ENCODE measurements at regions not wholly inside any gene's neighbourhood (a gene's known extent, or its start where the extent isn't known, plus 50 kb on each side); places are given as distances from the start of the nearest gene placed in this dataset.

GRCh38 chr13:104320446-104320845 lies 1254.2 kb upstream of the SLC10A2 start:
- H3K4me3 ChIP-seq (ENCODE audit: severe bottlenecking), result no peak overlapping the region
- no peak for DNase-seq (ENCODE audit: low spot score)
- TF ChIP-seq CTCF (IDR thresholded peaks at IDR 0.05; ENCODE audit: poor library complexity, severe bottlenecking), result no peak
- ATAC-seq (ENCODE audit: low read depth), result no peak
- no peaks in the 10 kb centered on the region for H3K36me3 ChIP-seq (ENCODE audit: low read depth)
- peaks cover 12% of the 10 kb centered on the region for H3K4me1 ChIP-seq (ENCODE audit: insufficient read depth, poor library complexity, severe bottlenecking)
- no peaks in the 10 kb centered on the region for H3K9me3 ChIP-seq (ENCODE audit: severe bottlenecking)
- H3K27me3 ChIP-seq (ENCODE audit: insufficient read depth, poor library complexity, severe bottlenecking), result peaks cover 2% of the 10 kb centered on the region
- no peak overlapping the region for H3K27ac ChIP-seq (ENCODE audit: poor library complexity, severe bottlenecking)

GRCh38 chr13:104318121-104318520 lies 1251.9 kb upstream of the SLC10A2 start:
- Histone ChIP-seq H3K4me3 (ENCODE audit: severe bottlenecking) (no peak overlapping the region), H3K4me1 (ENCODE audit: insufficient read depth, poor library complexity, severe bottlenecking) (peaks cover 22% of the 10 kb centered on the region), H3K27ac (ENCODE audit: poor library complexity, severe bottlenecking) (no peak overlapping the region), H3K9me3 (ENCODE audit: severe bottlenecking) (no peaks in the 10 kb centered on the region), H3K36me3 (ENCODE audit: low read depth) (no peaks in the 10 kb centered on the region), H3K27me3 (ENCODE audit: insufficient read depth, poor library complexity, severe bottlenecking) (peaks cover 2% of the 10 kb centered on the region)
- TF ChIP-seq CTCF (IDR thresholded peaks at IDR 0.05; ENCODE audit: poor library complexity, severe bottlenecking), result peak; percentile 78
- ATAC-seq (ENCODE audit: low read depth) (peak; percentile 40; the same call in 1 of the 3 replicates), DNase-seq (ENCODE audit: low spot score) (no peak)

GRCh38 chr13:104315606-104316005 lies 1249.4 kb upstream of the SLC10A2 start:
- H3K4me3 ChIP-seq (ENCODE audit: severe bottlenecking), result no peak overlapping the region
- DNase-seq (ENCODE audit: low spot score), result no peak
- no peak for TF ChIP-seq CTCF (IDR thresholded peaks at IDR 0.05; ENCODE audit: poor library complexity, severe bottlenecking)

DNA sequence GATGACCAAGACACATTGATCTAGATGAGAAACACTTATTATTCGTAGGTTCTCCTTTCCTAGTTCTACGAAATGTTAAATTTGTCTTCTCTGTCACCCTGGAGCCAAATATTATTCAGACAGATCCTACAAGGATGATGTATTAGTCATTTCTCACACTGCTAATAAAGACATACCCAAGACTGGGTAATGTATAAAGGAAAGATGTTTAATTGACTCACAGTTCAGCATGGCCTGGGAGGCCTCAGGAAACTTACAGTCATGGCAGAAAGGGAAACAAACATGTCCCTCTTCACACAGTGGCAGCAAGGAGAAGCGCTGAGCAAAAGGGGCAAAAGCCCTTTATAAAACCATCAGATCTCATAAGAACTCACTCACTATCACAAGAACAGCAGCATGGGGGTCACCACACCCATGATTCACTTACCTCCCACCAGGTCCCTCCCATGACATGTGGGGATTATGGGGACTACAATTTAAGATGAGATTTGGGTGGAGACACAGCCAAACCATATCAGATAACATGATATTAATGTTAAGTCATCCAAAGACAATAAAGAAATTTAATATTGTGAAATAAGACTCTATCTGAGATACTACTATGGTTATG lies 1248.8 kb upstream of the SLC10A2 start:
- Histone ChIP-seq H3K9me3 (ENCODE audit: severe bottlenecking) (no peaks in the 10 kb centered on the region), H3K4me3 (ENCODE audit: severe bottlenecking) (no peak overlapping the region), H3K27ac (ENCODE audit: poor library complexity, severe bottlenecking) (peak overlapping the region; percentile 95), H3K36me3 (ENCODE audit: low read depth) (no peaks in the 10 kb centered on the region), H3K4me1 (ENCODE audit: insufficient read depth, poor library complexity, severe bottlenecking) (peaks cover 22% of the 10 kb centered on the region), H3K27me3 (ENCODE audit: insufficient read depth, poor library complexity, severe bottlenecking) (peaks cover 2% of the 10 kb centered on the region)
- DNase-seq (ENCODE audit: low spot score) (no peak), ATAC-seq (ENCODE audit: low read depth) (peak; percentile 40)
- TF ChIP-seq CTCF (IDR thresholded peaks at IDR 0.05; ENCODE audit: poor library complexity, severe bottlenecking), result no peak

More at GRCh38 chr13:104315606-104316005, 1249.4 kb upstream of the SLC10A2 start:
- peak; percentile 95 for ATAC-seq (ENCODE audit: low read depth)
- H3K27ac ChIP-seq (ENCODE audit: poor library complexity, severe bottlenecking), result peak overlapping the region; percentile 95
- peaks cover 22% of the 10 kb centered on the region for H3K4me1 ChIP-seq (ENCODE audit: insufficient read depth, poor library complexity, severe bottlenecking)
- H3K9me3 ChIP-seq (ENCODE audit: severe bottlenecking), result no peaks in the 10 kb centered on the region
- peaks cover 2% of the 10 kb centered on the region for H3K27me3 ChIP-seq (ENCODE audit: insufficient read depth, poor library complexity, severe bottlenecking)
- no peaks in the 10 kb centered on the region for H3K36me3 ChIP-seq (ENCODE audit: low read depth)

DNA sequence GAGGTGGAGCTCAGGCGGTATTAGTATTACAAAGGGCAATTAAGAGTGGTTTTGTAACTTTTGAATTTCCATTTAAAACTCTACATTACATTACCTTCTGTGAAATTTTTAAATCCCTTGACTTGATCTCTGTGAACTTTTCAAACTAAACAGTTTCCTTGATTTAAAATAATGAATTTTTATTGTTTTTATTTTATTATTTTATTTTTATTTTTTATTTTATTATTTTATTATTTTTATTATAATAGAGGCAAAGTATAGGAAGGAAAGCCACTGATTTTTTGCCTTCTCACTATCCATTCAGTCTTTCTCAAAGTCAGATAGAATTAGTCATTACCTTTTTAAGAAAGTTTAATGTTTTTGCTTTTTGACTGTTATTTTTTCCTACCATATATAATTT lies 1248.1 kb upstream of the SLC10A2 start:
- Histone ChIP-seq H3K4me3 (ENCODE audit: severe bottlenecking) (no peak overlapping the region), H3K4me1 (ENCODE audit: insufficient read depth, poor library complexity, severe bottlenecking) (peaks cover 22% of the 10 kb centered on the region), H3K27me3 (ENCODE audit: insufficient read depth, poor library complexity, severe bottlenecking) (peaks cover 2% of the 10 kb centered on the region), H3K27ac (ENCODE audit: poor library complexity, severe bottlenecking) (peak overlapping the region; percentile 95), H3K9me3 (ENCODE audit: severe bottlenecking) (no peaks in the 10 kb centered on the region), H3K36me3 (ENCODE audit: low read depth) (no peaks in the 10 kb centered on the region)
- no peak for ATAC-seq (ENCODE audit: low read depth)
- no peak for TF ChIP-seq CTCF (IDR thresholded peaks at IDR 0.05; ENCODE audit: poor library complexity, severe bottlenecking)
- no peak for DNase-seq (ENCODE audit: low spot score)

Measured in RWPE2 (cell line).